Fibroblast of lung (primary cell): ENCODE measurements at regions not wholly inside any gene's neighbourhood (a gene's known extent, or its start where the extent isn't known, plus 50 kb on each side); places are given as distances from the start of the nearest gene placed in this dataset.

Experiments used
- DNase-seq, 2 donors: peaks; one replicate each; pipeline versions ENCODE4 v3.0.0 to v3.0.0-alpha.2; 2010; ENCODE audit warnings: low read depth in 2 of 2
- H2AFZ ChIP-seq: 2 replicates; pipeline ENCODE4 v1.5.1; 2012; ENCODE audit warnings: low read length, control low read depth, inconsistent platforms
- H3K27ac ChIP-seq: 2 replicates; pipeline ENCODE4 v1.5.1; 2011; ENCODE audit warnings: low read length, control low read depth; ENCODE audit not compliant: insufficient read depth
- H3K27me3 ChIP-seq: 2 replicates; pipeline ENCODE4 v1.5.1; 2011; ENCODE audit warnings: mild to moderate bottlenecking, low read length; ENCODE audit not compliant: control insufficient read depth, insufficient read depth
- H3K36me3 ChIP-seq: 2 replicates; pipeline ENCODE4 v1.5.1; 2011; ENCODE audit warnings: low read length; ENCODE audit not compliant: control insufficient read depth, insufficient read depth
- H3K4me1 ChIP-seq: 2 replicates; pipeline ENCODE4 v1.5.1; 2011; ENCODE audit warnings: low read length; ENCODE audit not compliant: control insufficient read depth, insufficient read depth; ENCODE audit errors: extremely low read depth
- H3K4me2 ChIP-seq: 2 replicates; pipeline ENCODE4 v1.5.1; 2011; ENCODE audit warnings: low read length, control low read depth; ENCODE audit not compliant: insufficient read depth; ENCODE audit errors: extremely low read depth
- H3K4me3 ChIP-seq, 4 experiments: fragments of 200-600 bp in 1 of 4; sonication (generic) in 1 of 4; replicated peaks in 1 of 4; 2 replicates each; pipeline ENCODE4 v1.5.1; 2011 to 2016; ENCODE audit warnings: low read length in 4 of 4, low read depth in 3 of 4, mild to moderate bottlenecking in 3 of 4, control low read depth in 2 of 4, inconsistent platforms in 1 of 4, mixed read lengths in 1 of 4; ENCODE audit not compliant: insufficient read depth in 1 of 4; ENCODE audit errors: control extremely low read depth in 1 of 4
- H3K79me2 ChIP-seq: 2 replicates; pipeline ENCODE4 v1.5.1; 2012; ENCODE audit warnings: mild to moderate bottlenecking, low read length, inconsistent platforms; ENCODE audit not compliant: control insufficient read depth, insufficient read depth
- H3K9ac ChIP-seq: 2 replicates; pipeline ENCODE4 v1.5.1; 2011; ENCODE audit warnings: mild to moderate bottlenecking, low read length, control low read depth; ENCODE audit not compliant: insufficient read depth
- H3K9me3 ChIP-seq: 2 replicates; pipeline ENCODE4 v1.5.1; 2012; ENCODE audit warnings: low read depth, low read length; ENCODE audit not compliant: control insufficient read depth, insufficient read depth
- H4K20me1 ChIP-seq: 2 replicates; pipeline ENCODE4 v1.5.1; 2011; ENCODE audit warnings: low read length; ENCODE audit not compliant: control insufficient read depth, insufficient read depth; ENCODE audit errors: extremely low read depth
- EZH2 ChIP-seq: IDR thresholded peaks from 2 replicates; pipeline ENCODE4 v1.5.1; 2012; ENCODE audit warnings: low read length, control low read depth, mild to moderate bottlenecking; ENCODE audit errors: missing control alignments
- TF ChIP-seq, protein P1 (sequence below), 2 donors: IDR thresholded peaks in 1 of 2; conservative IDR thresholded peaks in 1 of 2; 1 replicate in 1 of 2; 2 replicates in 1 of 2; pipeline ENCODE4 v1.5.1; 2011 to 2012; ENCODE audit warnings: low read length in 2 of 2, control low read depth in 1 of 2, inconsistent platforms in 1 of 2, low read depth in 1 of 2, mild to moderate bottlenecking in 1 of 2

DNA sequence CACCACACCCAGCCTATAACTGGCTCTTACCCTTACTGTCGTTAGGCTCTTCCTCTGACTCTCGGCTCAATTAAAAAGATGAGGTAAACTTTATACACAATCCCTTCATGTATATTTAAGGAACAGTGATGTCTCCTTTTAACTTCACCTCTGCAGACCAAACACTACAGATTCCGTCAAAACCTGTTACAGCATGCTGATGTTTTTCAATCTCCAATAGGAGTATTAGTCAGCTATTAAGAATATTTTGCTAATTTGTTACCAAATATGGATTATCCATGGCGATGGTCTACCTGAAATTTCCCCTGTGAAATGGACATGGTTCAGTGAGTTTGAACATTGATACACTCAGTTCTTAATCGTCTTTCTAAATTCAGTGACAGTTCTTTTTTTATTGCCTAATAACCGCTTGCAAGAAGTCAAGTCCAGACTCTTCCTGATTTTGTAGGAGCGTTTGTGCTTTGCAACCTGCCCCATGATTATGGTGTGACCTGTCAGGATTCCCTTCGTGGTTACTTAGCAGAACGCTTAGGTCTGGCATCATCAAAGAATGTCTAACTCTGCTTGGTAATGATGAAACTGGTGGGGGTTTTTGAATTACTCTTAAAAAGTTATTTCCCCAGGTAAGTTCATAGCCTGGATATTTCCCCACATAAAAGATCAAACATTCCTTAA is 72.2 kb upstream of the STOX2 start:
- Histone ChIP-seq H3K4me1 (no peaks in the 10 kb centered on the region), H3K79me2 (no peaks in the 10 kb centered on the region), H4K20me1 (no peaks in the 10 kb centered on the region), H3K9ac (no peak overlapping the region), H3K4me2 (no peak overlapping the region), H2AFZ (no peak overlapping the region), H3K27me3 (no peaks in the 10 kb centered on the region), H3K36me3 (no peaks in the 10 kb centered on the region), H3K4me3 (no peak overlapping the region), H3K9me3 (no peaks in the 10 kb centered on the region), H3K27ac (no peak overlapping the region)
- no peak for TF ChIP-seq EZH2
- TF ChIP-seq, protein P1, sequence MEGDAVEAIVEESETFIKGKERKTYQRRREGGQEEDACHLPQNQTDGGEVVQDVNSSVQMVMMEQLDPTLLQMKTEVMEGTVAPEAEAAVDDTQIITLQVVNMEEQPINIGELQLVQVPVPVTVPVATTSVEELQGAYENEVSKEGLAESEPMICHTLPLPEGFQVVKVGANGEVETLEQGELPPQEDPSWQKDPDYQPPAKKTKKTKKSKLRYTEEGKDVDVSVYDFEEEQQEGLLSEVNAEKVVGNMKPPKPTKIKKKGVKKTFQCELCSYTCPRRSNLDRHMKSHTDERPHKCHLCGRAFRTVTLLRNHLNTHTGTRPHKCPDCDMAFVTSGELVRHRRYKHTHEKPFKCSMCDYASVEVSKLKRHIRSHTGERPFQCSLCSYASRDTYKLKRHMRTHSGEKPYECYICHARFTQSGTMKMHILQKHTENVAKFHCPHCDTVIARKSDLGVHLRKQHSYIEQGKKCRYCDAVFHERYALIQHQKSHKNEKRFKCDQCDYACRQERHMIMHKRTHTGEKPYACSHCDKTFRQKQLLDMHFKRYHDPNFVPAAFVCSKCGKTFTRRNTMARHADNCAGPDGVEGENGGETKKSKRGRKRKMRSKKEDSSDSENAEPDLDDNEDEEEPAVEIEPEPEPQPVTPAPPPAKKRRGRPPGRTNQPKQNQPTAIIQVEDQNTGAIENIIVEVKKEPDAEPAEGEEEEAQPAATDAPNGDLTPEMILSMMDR (conservative IDR thresholded peaks at IDR 0.05 in 1 of 2, IDR thresholded peaks at IDR 0.05 in 1 of 2; ENCODE audit: low read depth in 1 of 2, low read length in 2 of 2) = no peak
- no peak for DNase-seq

DNA sequence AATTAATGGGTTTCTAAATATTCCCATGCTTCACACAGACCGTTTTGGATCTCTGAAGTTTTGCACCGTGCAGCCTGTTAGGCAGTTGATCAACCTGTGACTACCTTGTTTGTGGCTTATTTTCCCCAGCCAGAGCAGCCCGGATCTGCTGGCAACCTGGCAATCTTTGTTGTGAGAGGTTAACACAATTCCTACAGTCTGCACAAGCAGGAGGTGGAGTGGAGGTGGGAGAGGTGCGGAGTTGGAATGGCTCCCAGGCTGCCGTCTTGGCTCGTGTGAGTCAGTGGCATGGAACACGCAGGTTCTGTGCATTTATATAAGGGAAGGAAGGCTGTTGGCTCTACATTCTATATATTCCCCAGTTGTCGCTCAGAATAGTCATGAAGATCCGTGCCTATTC is 70.9 kb upstream of the STOX2 start:
- Histone ChIP-seq H4K20me1 (no peaks in the 10 kb centered on the region), H3K9me3 (no peaks in the 10 kb centered on the region), H3K9ac (no peak overlapping the region), H3K4me3 (no peak overlapping the region), H3K4me2 (no peak overlapping the region), H3K79me2 (no peaks in the 10 kb centered on the region), H3K4me1 (no peaks in the 10 kb centered on the region), H3K27me3 (no peaks in the 10 kb centered on the region), H3K36me3 (no peaks in the 10 kb centered on the region), H3K27ac (no peak overlapping the region), H2AFZ (no peak overlapping the region)
- DNase-seq = no peak
- no peak for TF ChIP-seq EZH2
- TF ChIP-seq, protein P1 (conservative IDR thresholded peaks at IDR 0.05 in 1 of 2, IDR thresholded peaks at IDR 0.05 in 1 of 2; ENCODE audit: low read depth in 1 of 2, low read length in 2 of 2) = no peak

DNA sequence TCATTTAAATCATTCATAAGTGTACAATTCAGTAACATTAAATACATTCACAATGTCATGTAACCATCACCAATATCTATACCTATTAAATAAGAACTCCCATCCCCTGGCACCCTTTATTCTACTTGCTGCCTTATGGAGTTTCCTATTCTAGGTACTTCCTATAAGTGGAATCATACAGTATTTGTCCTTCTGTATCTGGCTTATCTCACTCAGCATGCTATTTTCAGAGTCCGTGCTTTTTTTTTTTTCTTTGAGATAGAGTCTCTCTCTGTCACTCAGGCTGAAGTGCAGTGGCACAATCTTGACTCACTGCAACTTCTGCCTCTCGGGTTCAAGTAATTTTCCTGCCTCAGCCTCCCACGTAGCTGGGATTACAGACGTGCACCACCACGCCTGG is 67.9 kb upstream of the STOX2 start:
- no peak overlapping the region for H3K4me3 ChIP-seq
- no peak for DNase-seq
- no peaks in the 10 kb centered on the region for H3K9me3 ChIP-seq
- no peak overlapping the region for H3K27ac ChIP-seq
- H3K9ac ChIP-seq = no peak overlapping the region
- H3K27me3 ChIP-seq = no peaks in the 10 kb centered on the region
- no peaks in the 10 kb centered on the region for H3K79me2 ChIP-seq
- no peak overlapping the region for H2AFZ ChIP-seq
- no peak for TF ChIP-seq EZH2
- TF ChIP-seq, protein P1 (conservative IDR thresholded peaks at IDR 0.05 in 1 of 2, IDR thresholded peaks at IDR 0.05 in 1 of 2; ENCODE audit: low read depth in 1 of 2, low read length in 2 of 2) = no peak
- no peaks in the 10 kb centered on the region for H3K36me3 ChIP-seq
- H3K4me1 ChIP-seq = no peaks in the 10 kb centered on the region
- no peak overlapping the region for H3K4me2 ChIP-seq
- no peaks in the 10 kb centered on the region for H4K20me1 ChIP-seq
